Endothelial cell of umbilical vein (primary cell): ENCODE measurements at regions not wholly inside any gene's neighbourhood (a gene's known extent, or its start where the extent isn't known, plus 50 kb on each side); places are given as distances from the start of the nearest gene placed in this dataset.

Experiments used
- BruUV-seq: library from RNA; stranded (reverse); fragments of 400-500 nt; replicated peaks from 2 replicates; lab custom pipeline; 2021; lab: Mats Ljungman, UMichigan
- CTCF ChIA-PET: fragments of 300-600, 350-600 bp; sonication (Branson Sonifier 250); formaldehyde crosslinking; loops from one replicate; lab custom pipeline; 2021; ENCODE audit warnings: antibody characterized with exemption, inconsistent platforms; lab: Charles Lee
- POLR2A ChIA-PET: fragments of 300-600, 350-600 bp; sonication (Branson Sonifier 250); formaldehyde crosslinking; loops from one replicate; lab custom pipeline; 2021; ENCODE audit warnings: antibody characterized with exemption, inconsistent platforms; lab: Charles Lee
- DNase-seq: peaks from one replicate; pipeline ENCODE4 v3.0.0-alpha.2; 2011; ENCODE audit warnings: low read depth, low spot score
- FAIRE-seq: peaks from 2 replicates; lab custom pipeline; 2011; peaks lifted over from hg19 to GRCh38; lab: Jason Lieb, UNC
- H2AFZ ChIP-seq: 2 replicates; pipeline ENCODE4 v1.6.0; 2012; ENCODE audit warnings: low read depth, low read length, control low read depth, inconsistent platforms
- H3K27ac ChIP-seq: 2 replicates; pipeline ENCODE4 v1.5.1; 2011; ENCODE audit warnings: low read depth, mild to moderate bottlenecking, control low read depth, low read length, moderate library complexity; ENCODE audit not compliant: insufficient read depth
- H3K27me3 ChIP-seq, 2 experiments: 2 replicates each; pipeline versions ENCODE4 v1.6.0 to v1.6.1; 2011; ENCODE audit warnings: low read length in 2 of 2, mixed read lengths in 1 of 2; ENCODE audit not compliant: control insufficient read depth in 2 of 2, insufficient read depth in 2 of 2
- H3K36me3 ChIP-seq, 2 experiments: 2 replicates in 1 of 2; 3 replicates in 1 of 2; pipeline ENCODE4 v1.5.1; 2011; ENCODE audit warnings: low read length in 2 of 2, mild to moderate bottlenecking in 1 of 2, moderate library complexity in 1 of 2; ENCODE audit not compliant: control insufficient read depth in 2 of 2, insufficient read depth in 2 of 2; ENCODE audit errors: extremely low read depth in 1 of 2
- H3K4me1 ChIP-seq: 3 replicates; pipeline ENCODE4 v1.5.1; 2011; ENCODE audit warnings: mild to moderate bottlenecking, low read length; ENCODE audit not compliant: control insufficient read depth, insufficient read depth; ENCODE audit errors: extremely low read depth
- H3K4me2 ChIP-seq: 2 replicates; pipeline ENCODE4 v1.6.1; 2011; ENCODE audit warnings: low read length, control low read depth, mixed read lengths; ENCODE audit not compliant: insufficient read depth
- H3K4me3 ChIP-seq, 3 experiments: fragments of 200-600 bp in 1 of 3; sonication (generic), shearing (Covaris generic) in 1 of 3; replicated peaks in 1 of 3; 2 replicates each; pipeline ENCODE4 v1.5.1; 2011 to 2016; ENCODE audit warnings: control low read depth in 3 of 3, low read length in 3 of 3, mild to moderate bottlenecking in 2 of 3, inconsistent platforms in 1 of 3, low read depth in 1 of 3, moderate library complexity in 1 of 3; ENCODE audit not compliant: insufficient read depth in 1 of 3
- H3K79me2 ChIP-seq: 2 replicates; pipeline ENCODE4 v1.6.0; 2012; ENCODE audit warnings: low read length, inconsistent platforms; ENCODE audit not compliant: control insufficient read depth, insufficient read depth
- H3K9ac ChIP-seq: replicated peaks from 2 replicates; pipeline ENCODE3; 2011; ENCODE audit warnings: low read length, control low read depth; ENCODE audit not compliant: insufficient read depth; ENCODE audit errors: extremely low read depth
- H3K9me1 ChIP-seq: replicated peaks from 3 replicates; pipeline ENCODE4 v1.6.0; 2011; ENCODE audit warnings: mild to moderate bottlenecking, low read length; ENCODE audit not compliant: control insufficient read depth, insufficient read depth; ENCODE audit errors: extremely low read depth
- H3K9me3 ChIP-seq: replicated peaks from 2 replicates; pipeline ENCODE4 v1.5.1; 2012; ENCODE audit warnings: low read length, inconsistent platforms; ENCODE audit not compliant: control insufficient read depth, insufficient read depth
- H4K20me1 ChIP-seq: replicated peaks from 2 replicates; pipeline ENCODE3; 2011; ENCODE audit warnings: mild to moderate bottlenecking, low read length; ENCODE audit not compliant: control insufficient read depth, insufficient read depth; ENCODE audit errors: extremely low read depth
- FOS ChIP-seq: IDR thresholded peaks from 2 replicates; pipeline ENCODE4 v1.6.1; 2011; ENCODE audit warnings: mild to moderate bottlenecking, low read length, moderate library complexity, borderline replicate concordance; ENCODE audit not compliant: insufficient read depth
- JUN ChIP-seq: IDR thresholded peaks from 2 replicates; pipeline ENCODE4 v1.6.1; 2011; ENCODE audit warnings: borderline replicate concordance, low read depth; ENCODE audit not compliant: insufficient read length, insufficient read depth
- POLR2A ChIP-seq: IDR thresholded peaks from 2 replicates; pipeline ENCODE4 v1.6.1; 2012; ENCODE audit warnings: low read depth, mild to moderate bottlenecking, control low read depth, low read length
- dilution Hi-C: fragments of 300-500 bp; cut with MboI; formaldehyde crosslinking; loops from one replicate; pipeline ENCODE4 v1.15.0; 2019; ENCODE audit warnings: low sequenced_read_pairs; ENCODE audit not compliant: extremely low pct_ligation_motif_present
- intact Hi-C: fragments of 100-400 bp; cut with micrococcal nuclease; formaldehyde crosslinking; loops from one replicate; pipeline ENCODE4 v1.10.0; 2022
- TF ChIP-seq, protein P1 (sequence below), 2 donors: IDR thresholded peaks; 1 replicate in 1 of 2; 2 replicates in 1 of 2; pipeline ENCODE4 v1.5.1; 2011; ENCODE audit warnings: low read length in 2 of 2, mild to moderate bottlenecking in 2 of 2, moderate library complexity in 2 of 2, control low read depth in 1 of 2, inconsistent platforms in 1 of 2, low read depth in 1 of 2; ENCODE audit not compliant: insufficient read depth in 1 of 2; ENCODE audit errors: extremely low read depth in 1 of 2
- TF ChIP-seq, protein P2 (sequence below): IDR thresholded peaks from 2 replicates; pipeline ENCODE4 v1.6.1; 2011; ENCODE audit not compliant: insufficient read depth, insufficient read length

DNA sequence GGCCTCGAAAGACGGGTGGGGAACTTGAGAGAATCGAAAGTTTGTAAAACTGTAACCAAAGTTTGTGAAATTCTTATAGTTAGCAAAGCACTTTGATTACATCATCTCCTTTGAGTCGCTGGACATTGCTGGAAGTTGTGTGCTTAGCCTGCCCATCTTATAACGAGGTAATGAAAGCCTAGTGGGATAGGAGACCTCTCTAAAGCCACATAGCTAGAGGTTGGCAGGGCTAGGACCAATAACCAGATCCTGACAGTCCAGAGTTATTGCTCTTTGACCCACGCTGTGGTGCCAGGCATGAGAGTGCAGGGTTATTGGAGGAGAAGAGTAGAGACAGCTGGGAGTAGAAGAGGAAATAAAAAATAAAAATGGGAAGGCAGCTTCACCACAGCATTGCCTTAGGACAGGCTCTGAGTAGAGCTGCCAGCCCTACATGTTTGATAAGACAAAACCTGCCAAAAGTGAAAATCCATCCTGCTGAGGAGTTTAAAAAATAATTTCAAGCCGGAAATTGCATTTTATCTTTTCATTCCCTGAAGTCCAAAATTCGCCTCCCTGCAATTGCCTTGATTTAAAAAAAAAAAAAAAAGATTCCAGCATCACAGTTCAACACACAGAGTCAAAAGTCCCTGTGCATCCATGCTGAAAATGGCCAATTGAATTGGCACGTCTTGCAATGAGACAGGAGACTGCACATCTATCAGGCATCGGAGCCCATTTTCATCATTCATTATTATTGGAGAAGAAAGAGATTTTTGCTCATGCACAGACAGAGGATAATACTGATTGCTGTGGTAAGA is 225.5 kb upstream of the POU2AF2 start:
- ChIA-PET CTCF (no interaction called here), POLR2A (no interaction called here)
- H3K4me2 ChIP-seq = no peak overlapping the region
- H3K9ac ChIP-seq = no peak overlapping the region
- FAIRE-seq (no peak), DNase-seq (no peak)
- intact Hi-C loops (no loop called here), dilution Hi-C loops (no loop called here)
- no peak overlapping the region for H3K27ac ChIP-seq
- H3K79me2 ChIP-seq = no peaks in the 10 kb centered on the region
- no peaks in the 10 kb centered on the region for H3K36me3 ChIP-seq
- H2AFZ ChIP-seq = no peak overlapping the region
- H3K4me3 ChIP-seq = no peak overlapping the region
- peaks cover 2% of the 10 kb centered on the region for H3K9me1 ChIP-seq
- H4K20me1 ChIP-seq = no peaks in the 10 kb centered on the region
- no peaks in the 10 kb centered on the region for H3K27me3 ChIP-seq
- H3K9me3 ChIP-seq = no peaks in the 10 kb centered on the region
- TF ChIP-seq JUN (no peak), FOS (no peak), POLR2A (no peak)
- TF ChIP-seq, protein P1, sequence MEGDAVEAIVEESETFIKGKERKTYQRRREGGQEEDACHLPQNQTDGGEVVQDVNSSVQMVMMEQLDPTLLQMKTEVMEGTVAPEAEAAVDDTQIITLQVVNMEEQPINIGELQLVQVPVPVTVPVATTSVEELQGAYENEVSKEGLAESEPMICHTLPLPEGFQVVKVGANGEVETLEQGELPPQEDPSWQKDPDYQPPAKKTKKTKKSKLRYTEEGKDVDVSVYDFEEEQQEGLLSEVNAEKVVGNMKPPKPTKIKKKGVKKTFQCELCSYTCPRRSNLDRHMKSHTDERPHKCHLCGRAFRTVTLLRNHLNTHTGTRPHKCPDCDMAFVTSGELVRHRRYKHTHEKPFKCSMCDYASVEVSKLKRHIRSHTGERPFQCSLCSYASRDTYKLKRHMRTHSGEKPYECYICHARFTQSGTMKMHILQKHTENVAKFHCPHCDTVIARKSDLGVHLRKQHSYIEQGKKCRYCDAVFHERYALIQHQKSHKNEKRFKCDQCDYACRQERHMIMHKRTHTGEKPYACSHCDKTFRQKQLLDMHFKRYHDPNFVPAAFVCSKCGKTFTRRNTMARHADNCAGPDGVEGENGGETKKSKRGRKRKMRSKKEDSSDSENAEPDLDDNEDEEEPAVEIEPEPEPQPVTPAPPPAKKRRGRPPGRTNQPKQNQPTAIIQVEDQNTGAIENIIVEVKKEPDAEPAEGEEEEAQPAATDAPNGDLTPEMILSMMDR (IDR thresholded peaks at IDR 0.05; ENCODE audit: extremely low read depth in 1 of 2, insufficient read depth in 1 of 2, low read depth in 1 of 2, low read length in 2 of 2) = no peak
- TF ChIP-seq, protein P2, sequence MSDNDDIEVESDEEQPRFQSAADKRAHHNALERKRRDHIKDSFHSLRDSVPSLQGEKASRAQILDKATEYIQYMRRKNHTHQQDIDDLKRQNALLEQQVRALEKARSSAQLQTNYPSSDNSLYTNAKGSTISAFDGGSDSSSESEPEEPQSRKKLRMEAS = no peak
- no TSS peak for BruUV-seq
- no peaks in the 10 kb centered on the region for H3K4me1 ChIP-seq
